Activated CD4-positive, alpha-beta T cell treated with anti-CD3 and anti-CD28 coated beads for 48 hours (primary cell): ENCODE measurements at regions not wholly inside any gene's neighbourhood (a gene's known extent, or its start where the extent isn't known, plus 50 kb on each side); places are given as distances from the start of the nearest gene placed in this dataset.
"Not testable (repeated sequence)": the region's sequence is repeated elsewhere in the genome, so short reads cannot be mapped to it uniquely, and the experiment has no call there.

Source experiments
- DNase-seq: peaks from one replicate; pipeline ENCODE4 v3.0.0-alpha.2; 2020

GRCh38 chr1:199057322-199057721, 418.5 kb downstream of the PTPRC start:
- no peak for DNase-seq

- no peak for DNase-seq
Observed at GRCh38 chr1:199058281-199058680, 419.4 kb downstream of the PTPRC start.

- no peak for DNase-seq
Observed at GRCh38 chr1:199064971-199065370, 426.1 kb downstream of the PTPRC start.

GRCh38 chr1:199067483-199067882, 428.6 kb downstream of the PTPRC start:
- no peak for DNase-seq

GRCh38 chr1:199071080-199071479, 432.2 kb downstream of the PTPRC start:
- no peak for DNase-seq

- no peak for DNase-seq
Observed at GRCh38 chr1:199073166-199073565, 434.3 kb downstream of the PTPRC start.

GRCh38 chr1:199075792-199076191, 437.0 kb downstream of the PTPRC start:
- no peak for DNase-seq

GRCh38 chr1:199079994-199080393, 441.2 kb downstream of the PTPRC start:
- no peak for DNase-seq

GRCh38 chr1:199081739-199082138, 442.9 kb downstream of the PTPRC start:
- DNase-seq: no peak

GRCh38 chr1:199082778-199083389, 444.0 kb downstream of the PTPRC start:
- no peak for DNase-seq

GRCh38 chr1:199083680-199084079, 444.8 kb downstream of the PTPRC start:
- DNase-seq: no peak

- no peak for DNase-seq
Observed at GRCh38 chr1:199084293-199084692, 445.5 kb downstream of the PTPRC start.

- no peak for DNase-seq
Observed at GRCh38 chr1:199085903-199086302, 447.1 kb downstream of the PTPRC start.

GRCh38 chr1:199087144-199087543, 448.3 kb downstream of the PTPRC start:
- no peak for DNase-seq

GRCh38 chr1:199089393-199090122, 450.7 kb downstream of the PTPRC start:
- DNase-seq: peak; percentile 29

GRCh38 chr1:199095628-199096027, 456.8 kb downstream of the PTPRC start:
- DNase-seq: not testable (repeated sequence)

- no peak for DNase-seq
Observed at GRCh38 chr1:199096591-199096990, 457.8 kb downstream of the PTPRC start.

GRCh38 chr1:199098468-199098867, 459.6 kb downstream of the PTPRC start:
- DNase-seq: no peak

- no peak for DNase-seq
Observed at GRCh38 chr1:199101139-199101538, 462.3 kb downstream of the PTPRC start.

GRCh38 chr1:199101635-199102034, 462.8 kb downstream of the PTPRC start:
- no peak for DNase-seq

GRCh38 chr1:199102239-199102638, 463.4 kb downstream of the PTPRC start:
- no peak for DNase-seq

- no peak for DNase-seq
Observed at GRCh38 chr1:199109160-199109559, 470.3 kb downstream of the PTPRC start.

GRCh38 chr1:199112365-199112764, 473.5 kb downstream of the PTPRC start:
- no peak for DNase-seq

GRCh38 chr1:199113265-199113869, 474.5 kb downstream of the PTPRC start:
- peak; percentile 78 for DNase-seq
